MM.1S (cell line): ENCODE measurements at regions not wholly inside any gene's neighbourhood (a gene's known extent, or its start where the extent isn't known, plus 50 kb on each side); places are given as distances from the start of the nearest gene placed in this dataset.

Experiments
- DNase-seq: peaks from one replicate; pipeline ENCODE4 v3.0.0-alpha.2; 2015
- H2AFZ ChIP-seq: fragments of 300-600 bp; sonication (generic); 2 replicates; pipeline ENCODE4 v1.6.0; 2016; ENCODE audit warnings: antibody characterized with exemption, low read length
- H3F3A ChIP-seq: fragments of 300-600 bp; sonication (generic); 2 replicates; pipeline ENCODE4 v1.6.1; 2016; ENCODE audit warnings: mild to moderate bottlenecking, antibody characterized with exemption, low read length, moderate library complexity, mixed read lengths; ENCODE audit not compliant: insufficient read depth
- H3K27ac ChIP-seq: fragments of 300-600 bp; sonication (generic); 2 replicates; pipeline ENCODE4 v1.5.1; 2016; ENCODE audit warnings: mild to moderate bottlenecking, low read length
- H3K27me3 ChIP-seq: fragments of 300-600 bp; sonication (generic); replicated peaks from 2 replicates; pipeline ENCODE4 v1.6.0; 2016; ENCODE audit warnings: low read length; ENCODE audit not compliant: insufficient read depth
- H3K36me3 ChIP-seq: fragments of 300-600 bp; sonication (generic); replicated peaks from 2 replicates; pipeline ENCODE4 v1.6.1; 2016; ENCODE audit warnings: mild to moderate bottlenecking, low read length, mixed read lengths; ENCODE audit not compliant: insufficient read depth
- H3K4me1 ChIP-seq: fragments of 300-600 bp; sonication (generic); 2 replicates; pipeline ENCODE4 v1.6.1; 2016; ENCODE audit warnings: low read length, mixed read lengths
- H3K4me2 ChIP-seq: fragments of 300-600 bp; sonication (generic); 2 replicates; pipeline ENCODE4 v1.6.0; 2016; ENCODE audit warnings: low read depth, low read length
- H3K4me3 ChIP-seq: fragments of 300-600 bp; sonication (generic); 2 replicates; pipeline ENCODE4 v1.5.1; 2016; ENCODE audit warnings: low read length, mixed read lengths
- H3K79me2 ChIP-seq: fragments of 300-600 bp; sonication (generic); 2 replicates; pipeline ENCODE4 v1.6.1; 2016; ENCODE audit warnings: mixed run types, low read length, mixed read lengths
- H3K9ac ChIP-seq: fragments of 300-600 bp; sonication (generic); 2 replicates; pipeline ENCODE4 v1.6.1; 2016; ENCODE audit warnings: low read length, mixed read lengths
- H3K9me2 ChIP-seq: fragments of 300-600 bp; sonication (generic); replicated peaks from 2 replicates; pipeline ENCODE4 v1.6.1; 2016; ENCODE audit warnings: mild to moderate bottlenecking, low read length, mixed read lengths; ENCODE audit not compliant: insufficient read depth
- H3K9me3 ChIP-seq: fragments of 300-600 bp; sonication (generic); replicated peaks from 2 replicates; pipeline ENCODE4 v1.6.1; 2016; ENCODE audit warnings: mild to moderate bottlenecking, low read length, mixed read lengths; ENCODE audit not compliant: insufficient read depth
- H4K20me1 ChIP-seq: fragments of 300-600 bp; sonication (generic); 2 replicates; pipeline ENCODE4 v1.6.1; 2016; ENCODE audit warnings: mild to moderate bottlenecking, low read length, moderate library complexity, mixed read lengths; ENCODE audit not compliant: insufficient read depth
- EZH2 ChIP-seq: fragments of 300-600 bp; sonication (generic); optimal IDR thresholded peaks from 2 replicates; pipeline ENCODE3; 2017; ENCODE audit warnings: low read depth, mild to moderate bottlenecking, antibody characterized with exemption, low read length, mixed read lengths
- EZH2phosphoT487 ChIP-seq: fragments of 300-600 bp; sonication (generic); IDR thresholded peaks from 2 replicates; pipeline ENCODE4 v1.6.1; 2018; ENCODE audit warnings: antibody characterized with exemption, low read length
- TF ChIP-seq, protein P1 (sequence below): fragments of 300-600 bp; sonication (generic); IDR thresholded peaks from 2 replicates; pipeline ENCODE4 v1.5.1; 2016; ENCODE audit warnings: antibody characterized with exemption, low read length, mixed read lengths

- Histone ChIP-seq H3K4me3 (no peak overlapping the region), H3K36me3 (no peaks in the 10 kb centered on the region), H3K79me2 (no peaks in the 10 kb centered on the region), H3K4me2 (no peak overlapping the region), H4K20me1 (no peaks in the 10 kb centered on the region), H2AFZ (no peak overlapping the region), H3K4me1 (no peaks in the 10 kb centered on the region), H3K9ac (no peak overlapping the region), H3K9me2 (no peaks in the 10 kb centered on the region), H3F3A (no peaks in the 10 kb centered on the region), H3K27me3 (no peaks in the 10 kb centered on the region), H3K27ac (no peak overlapping the region), H3K9me3 (no peaks in the 10 kb centered on the region)
- no peak for DNase-seq
- TF ChIP-seq EZH2 (no peak), EZH2phosphoT487 (no peak)
- TF ChIP-seq, protein P1, sequence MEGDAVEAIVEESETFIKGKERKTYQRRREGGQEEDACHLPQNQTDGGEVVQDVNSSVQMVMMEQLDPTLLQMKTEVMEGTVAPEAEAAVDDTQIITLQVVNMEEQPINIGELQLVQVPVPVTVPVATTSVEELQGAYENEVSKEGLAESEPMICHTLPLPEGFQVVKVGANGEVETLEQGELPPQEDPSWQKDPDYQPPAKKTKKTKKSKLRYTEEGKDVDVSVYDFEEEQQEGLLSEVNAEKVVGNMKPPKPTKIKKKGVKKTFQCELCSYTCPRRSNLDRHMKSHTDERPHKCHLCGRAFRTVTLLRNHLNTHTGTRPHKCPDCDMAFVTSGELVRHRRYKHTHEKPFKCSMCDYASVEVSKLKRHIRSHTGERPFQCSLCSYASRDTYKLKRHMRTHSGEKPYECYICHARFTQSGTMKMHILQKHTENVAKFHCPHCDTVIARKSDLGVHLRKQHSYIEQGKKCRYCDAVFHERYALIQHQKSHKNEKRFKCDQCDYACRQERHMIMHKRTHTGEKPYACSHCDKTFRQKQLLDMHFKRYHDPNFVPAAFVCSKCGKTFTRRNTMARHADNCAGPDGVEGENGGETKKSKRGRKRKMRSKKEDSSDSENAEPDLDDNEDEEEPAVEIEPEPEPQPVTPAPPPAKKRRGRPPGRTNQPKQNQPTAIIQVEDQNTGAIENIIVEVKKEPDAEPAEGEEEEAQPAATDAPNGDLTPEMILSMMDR = no peak
These were observed 332.9 kb downstream of the COG6 start for GRCh38 chr13:39988351-39988750.

- Histone ChIP-seq H3K79me2 (no peaks in the 10 kb centered on the region), H3F3A (no peaks in the 10 kb centered on the region), H3K27ac (no peak overlapping the region), H3K4me3 (no peak overlapping the region), H2AFZ (no peak overlapping the region), H3K9ac (no peak overlapping the region), H3K4me1 (no peaks in the 10 kb centered on the region), H4K20me1 (no peaks in the 10 kb centered on the region), H3K4me2 (no peak overlapping the region), H3K9me3 (no peaks in the 10 kb centered on the region), H3K27me3 (no peaks in the 10 kb centered on the region), H3K36me3 (no peaks in the 10 kb centered on the region), H3K9me2 (no peaks in the 10 kb centered on the region)
- no peak for DNase-seq
- TF ChIP-seq, protein P1 = no peak
- TF ChIP-seq EZH2 = no peak
- no peak for TF ChIP-seq EZH2phosphoT487
These were observed 342.7 kb downstream of the COG6 start for GRCh38 chr13:39998166-39998565.

- no peak for DNase-seq
- no peaks in the 10 kb centered on the region for H3F3A ChIP-seq
- no peak overlapping the region for H3K4me2 ChIP-seq
- no peak overlapping the region for H3K9ac ChIP-seq
- H3K9me3 ChIP-seq = no peaks in the 10 kb centered on the region
- H3K36me3 ChIP-seq = no peaks in the 10 kb centered on the region
- no peaks in the 10 kb centered on the region for H4K20me1 ChIP-seq
- no peaks in the 10 kb centered on the region for H3K79me2 ChIP-seq
- H2AFZ ChIP-seq = no peak overlapping the region
- no peaks in the 10 kb centered on the region for H3K9me2 ChIP-seq
- no peak overlapping the region for H3K27ac ChIP-seq
- no peaks in the 10 kb centered on the region for H3K27me3 ChIP-seq
- no peak overlapping the region for H3K4me3 ChIP-seq
- no peaks in the 10 kb centered on the region for H3K4me1 ChIP-seq
- TF ChIP-seq EZH2 = no peak
- TF ChIP-seq, protein P1 = no peak
- TF ChIP-seq EZH2phosphoT487 = no peak
These were observed 346.6 kb downstream of the COG6 start for GRCh38 chr13:40002016-40002415.
